Loucy (cell line): ENCODE measurements at regions not wholly inside any gene's neighbourhood (a gene's known extent, or its start where the extent isn't known, plus 50 kb on each side); places are given as distances from the start of the nearest gene placed in this dataset.
"Not testable (repeated sequence)": the region's sequence is repeated elsewhere in the genome, so short reads cannot be mapped to it uniquely, and the experiment has no call there.

Source experiments
- H2AFZ ChIP-seq: fragments of 200-600 bp; sonication (generic); 2 replicates; pipeline ENCODE4 v1.6.0; 2016; ENCODE audit warnings: antibody characterized with exemption, mild to moderate bottlenecking, low read length, moderate library complexity
- H3F3A ChIP-seq: fragments of 200-600 bp; 2 replicates; pipeline ENCODE4 v1.6.0; 2016; ENCODE audit warnings: antibody characterized with exemption, low read depth, mild to moderate bottlenecking
- H3K27me3 ChIP-seq: fragments of 200-600 bp; sonication (generic); 2 replicates; pipeline ENCODE4 v1.6.1; 2014; ENCODE audit warnings: low read length, mild to moderate bottlenecking; ENCODE audit not compliant: insufficient read depth, poor library complexity, severe bottlenecking
- H3K36me3 ChIP-seq: fragments of 200-600 bp; sonication (generic); 2 replicates; pipeline ENCODE4 v1.6.1; 2016; ENCODE audit warnings: low read length; ENCODE audit not compliant: insufficient read depth
- H3K4me1 ChIP-seq: fragments of 200-600 bp; sonication (generic); 2 replicates; pipeline ENCODE4 v1.5.1; 2014; ENCODE audit warnings: low read length, mild to moderate bottlenecking; ENCODE audit not compliant: insufficient read depth, poor library complexity, severe bottlenecking
- H3K4me2 ChIP-seq: fragments of 200-600 bp; sonication (generic); 2 replicates; pipeline ENCODE4 v1.6.0; 2014; ENCODE audit warnings: antibody characterized with exemption, low read length, low read depth, mild to moderate bottlenecking; ENCODE audit not compliant: poor library complexity, severe bottlenecking
- H3K4me3 ChIP-seq: fragments of 200-600 bp; sonication (generic); 2 replicates; pipeline ENCODE4 v1.5.1; 2014; ENCODE audit warnings: low read length, mild to moderate bottlenecking, mixed read lengths; ENCODE audit not compliant: poor library complexity, severe bottlenecking
- H3K79me2 ChIP-seq: fragments of 200-600 bp; sonication (generic); 2 replicates; pipeline ENCODE4 v1.6.1; 2014; ENCODE audit warnings: low read length; ENCODE audit not compliant: insufficient read depth
- H3K9ac ChIP-seq: fragments of 200-600 bp; sonication (generic); 2 replicates; pipeline ENCODE4 v1.6.0; 2014; ENCODE audit warnings: mild to moderate bottlenecking, low read depth, low read length, moderate library complexity; ENCODE audit not compliant: poor library complexity, severe bottlenecking
- H3K9me2 ChIP-seq: fragments of 200-600 bp; sonication (generic); replicated peaks from 2 replicates; pipeline ENCODE4 v1.6.1; 2016; ENCODE audit warnings: low read depth, low read length, mixed read lengths
- H3K9me3 ChIP-seq: fragments of 200-600 bp; sonication (generic); 2 replicates; pipeline ENCODE4 v1.6.1; 2014; ENCODE audit warnings: mild to moderate bottlenecking, antibody characterized with exemption, low read length, low read depth; ENCODE audit not compliant: insufficient read depth
- H4K20me1 ChIP-seq: fragments of 200-600 bp; sonication (generic); 2 replicates; pipeline ENCODE4 v1.6.0; 2014; ENCODE audit warnings: antibody characterized with exemption, low read length, mild to moderate bottlenecking; ENCODE audit not compliant: insufficient read depth, poor library complexity, severe bottlenecking
- EZH2phosphoT487 ChIP-seq: fragments of 200-600 bp; IDR thresholded peaks from 2 replicates; pipeline ENCODE4 v1.6.1; 2018; ENCODE audit warnings: antibody characterized with exemption, mild to moderate bottlenecking, moderate library complexity, borderline replicate concordance
- TF ChIP-seq, protein P1 (sequence below): fragments of 200-600 bp; sonication (generic); conservative IDR thresholded peaks from 2 replicates; pipeline ENCODE4 v1.5.1; 2014; ENCODE audit warnings: mild to moderate bottlenecking, antibody characterized with exemption, low read length

DNA sequence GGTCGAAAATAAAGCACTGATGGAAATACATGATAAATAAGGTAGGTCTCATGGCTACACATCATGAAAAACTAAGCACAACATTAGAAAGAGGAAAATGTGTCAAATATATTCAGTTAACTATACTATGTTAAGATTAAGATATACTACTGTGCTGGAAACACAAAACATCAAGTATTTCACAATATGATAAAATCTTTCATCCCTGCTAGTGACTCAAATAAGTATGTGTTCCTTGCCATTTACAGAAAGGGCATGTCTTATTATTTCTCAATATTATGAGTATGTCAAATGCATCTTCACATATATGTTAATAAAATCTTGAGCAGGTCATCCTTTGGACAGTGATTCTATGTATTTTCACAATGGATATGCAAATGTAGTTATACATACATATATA, 1260.1 kb upstream of the ADGRL2 start:
- H3K4me3 ChIP-seq, result no peak overlapping the region
- no peaks in the 10 kb centered on the region for H3K79me2 ChIP-seq
- no peaks in the 10 kb centered on the region for H3K36me3 ChIP-seq
- no peaks in the 10 kb centered on the region for H4K20me1 ChIP-seq
- H2AFZ ChIP-seq, result no peak overlapping the region
- H3K4me2 ChIP-seq, result no peak overlapping the region
- TF ChIP-seq EZH2phosphoT487, result no peak
- TF ChIP-seq, protein P1, sequence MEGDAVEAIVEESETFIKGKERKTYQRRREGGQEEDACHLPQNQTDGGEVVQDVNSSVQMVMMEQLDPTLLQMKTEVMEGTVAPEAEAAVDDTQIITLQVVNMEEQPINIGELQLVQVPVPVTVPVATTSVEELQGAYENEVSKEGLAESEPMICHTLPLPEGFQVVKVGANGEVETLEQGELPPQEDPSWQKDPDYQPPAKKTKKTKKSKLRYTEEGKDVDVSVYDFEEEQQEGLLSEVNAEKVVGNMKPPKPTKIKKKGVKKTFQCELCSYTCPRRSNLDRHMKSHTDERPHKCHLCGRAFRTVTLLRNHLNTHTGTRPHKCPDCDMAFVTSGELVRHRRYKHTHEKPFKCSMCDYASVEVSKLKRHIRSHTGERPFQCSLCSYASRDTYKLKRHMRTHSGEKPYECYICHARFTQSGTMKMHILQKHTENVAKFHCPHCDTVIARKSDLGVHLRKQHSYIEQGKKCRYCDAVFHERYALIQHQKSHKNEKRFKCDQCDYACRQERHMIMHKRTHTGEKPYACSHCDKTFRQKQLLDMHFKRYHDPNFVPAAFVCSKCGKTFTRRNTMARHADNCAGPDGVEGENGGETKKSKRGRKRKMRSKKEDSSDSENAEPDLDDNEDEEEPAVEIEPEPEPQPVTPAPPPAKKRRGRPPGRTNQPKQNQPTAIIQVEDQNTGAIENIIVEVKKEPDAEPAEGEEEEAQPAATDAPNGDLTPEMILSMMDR, result no peak
- no peaks in the 10 kb centered on the region for H3K9me3 ChIP-seq
- H3K27me3 ChIP-seq, result no peaks in the 10 kb centered on the region
- no peaks in the 10 kb centered on the region for H3F3A ChIP-seq
- H3K9me2 ChIP-seq, result 0 out of 2 replicates have a peak, but pooled peaks cover 7% of the 10 kb centered on the region
- H3K9ac ChIP-seq, result no peak overlapping the region
- no peaks in the 10 kb centered on the region for H3K4me1 ChIP-seq

DNA sequence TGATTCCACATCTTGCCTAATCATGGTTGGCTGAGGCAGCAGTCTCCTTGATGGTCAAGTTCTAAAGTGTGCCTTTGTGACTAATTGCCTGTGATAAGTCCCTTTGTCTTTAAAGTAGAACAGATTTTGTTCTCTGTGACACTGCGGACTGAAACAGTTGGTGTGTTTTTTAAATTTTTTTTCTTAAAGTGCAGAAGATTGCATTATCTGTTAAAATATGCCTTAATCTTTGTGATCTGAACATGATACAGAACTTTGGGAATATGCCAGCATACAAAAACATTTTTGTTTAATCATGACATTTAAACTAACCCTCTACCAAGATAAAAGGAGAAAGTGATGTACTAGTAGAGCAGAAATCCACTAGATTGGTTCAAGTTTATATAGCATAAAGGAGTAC, 1260.6 kb upstream of the ADGRL2 start:
- no peak overlapping the region for H3K4me3 ChIP-seq
- no peaks in the 10 kb centered on the region for H3K79me2 ChIP-seq
- TF ChIP-seq, protein P1, result no peak
- TF ChIP-seq EZH2phosphoT487, result no peak
- 0 out of 2 replicates have a peak, but pooled peaks cover 7% of the 10 kb centered on the region for H3K9me2 ChIP-seq
- H2AFZ ChIP-seq, result no peak overlapping the region
- H3K4me2 ChIP-seq, result no peak overlapping the region
- H3K9ac ChIP-seq, result no peak overlapping the region
- H3K27me3 ChIP-seq, result no peaks in the 10 kb centered on the region
- no peaks in the 10 kb centered on the region for H4K20me1 ChIP-seq
- no peaks in the 10 kb centered on the region for H3K9me3 ChIP-seq
- H3K4me1 ChIP-seq, result no peaks in the 10 kb centered on the region
- H3F3A ChIP-seq, result no peaks in the 10 kb centered on the region
- H3K36me3 ChIP-seq, result no peaks in the 10 kb centered on the region

- H3K27me3 ChIP-seq, H3K36me3 ChIP-seq, H2AFZ ChIP-seq, H3K9ac ChIP-seq, H3F3A ChIP-seq, H4K20me1 ChIP-seq, H3K4me1 ChIP-seq, H3K4me2 ChIP-seq, H3K9me3 ChIP-seq, H3K79me2 ChIP-seq, H3K4me3 ChIP-seq, H3K9me2 ChIP-seq: not testable (repeated sequence)
Observed at GRCh38 chr1:80539298-80539697, 1261.4 kb upstream of the ADGRL2 start.

DNA sequence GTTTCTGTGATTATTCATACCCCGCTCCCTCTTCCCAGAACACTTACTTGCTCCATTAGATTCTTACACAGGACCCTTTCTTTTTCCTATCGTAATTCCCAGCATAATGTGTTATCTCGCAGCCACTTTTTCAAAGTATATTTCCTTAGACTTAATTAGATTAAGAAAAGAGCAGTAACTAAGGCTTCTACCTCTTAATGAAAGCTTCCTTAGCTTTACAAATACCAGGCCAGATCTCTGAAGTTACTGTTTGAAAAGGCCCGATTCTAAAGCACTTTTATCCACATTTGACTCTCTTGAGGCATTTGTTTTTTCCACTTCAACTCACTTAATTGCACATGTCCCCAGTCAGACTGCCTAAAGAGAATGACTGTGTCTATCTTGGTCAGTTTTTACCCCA, 1264.3 kb upstream of the ADGRL2 start:
- Histone ChIP-seq H3K4me1 (no peaks in the 10 kb centered on the region), H2AFZ (no peak overlapping the region), H3K4me2 (no peak overlapping the region), H3F3A (no peaks in the 10 kb centered on the region), H3K79me2 (no peaks in the 10 kb centered on the region), H3K9ac (no peak overlapping the region), H3K27me3 (no peaks in the 10 kb centered on the region), H3K36me3 (no peaks in the 10 kb centered on the region), H3K4me3 (no peak overlapping the region), H4K20me1 (no peaks in the 10 kb centered on the region), H3K9me3 (no peaks in the 10 kb centered on the region), H3K9me2 (no peaks in the 10 kb centered on the region)
- TF ChIP-seq, protein P1, result no peak
- no peak for TF ChIP-seq EZH2phosphoT487
